Spleen (tissue), 11 donors: ENCODE measurements at regions not wholly inside any gene's neighbourhood (a gene's known extent, or its start where the extent isn't known, plus 50 kb on each side); places are given as distances from the start of the nearest gene placed in this dataset.

Source experiments
- DNase-seq: peaks from one replicate; pipeline ENCODE4 v3.0.0-alpha.2; 2020
- H3K27ac ChIP-seq, 8 donors: fragments of 200-600 bp; sonication (generic) in 7 of 8; 1 replicate in 4 of 8; 2 replicates in 4 of 8; pipeline versions ENCODE4 v1.5.0 to v1.8.0; 2016 to 2021; ENCODE audit warnings: inconsistent platforms in 4 of 8, mild to moderate bottlenecking in 4 of 8, moderate library complexity in 1 of 8
- H3K27me3 ChIP-seq, 7 donors: fragments of 200-600 bp; sonication (generic) in 6 of 7; replicated peaks in 1 of 7; 1 replicate in 4 of 7; 2 replicates in 3 of 7; pipeline versions ENCODE4 v1.5.0 to v1.8.0; 2016 to 2021; ENCODE audit warnings: inconsistent platforms in 3 of 7, mild to moderate bottlenecking in 1 of 7
- H3K36me3 ChIP-seq, 6 donors: fragments of 200-600 bp; sonication (generic) in 5 of 6; 1 replicate in 4 of 6; 2 replicates in 2 of 6; pipeline versions ENCODE4 v1.5.0 to v1.8.0; 2016 to 2021; ENCODE audit warnings: inconsistent platforms in 2 of 6
- H3K4me1 ChIP-seq, 6 donors: fragments of 200-600 bp; sonication (generic) in 5 of 6; 1 replicate in 3 of 6; 2 replicates in 3 of 6; pipeline versions ENCODE4 v1.5.0 to v1.8.0; 2016 to 2021; ENCODE audit warnings: inconsistent platforms in 3 of 6
- H3K4me3 ChIP-seq, 8 donors: fragments of 200-600 bp; sonication (generic) in 7 of 8; 1 replicate in 4 of 8; 2 replicates in 4 of 8; pipeline versions ENCODE4 v1.5.0 to v1.8.0; 2016 to 2021; ENCODE audit warnings: inconsistent platforms in 4 of 8, mild to moderate bottlenecking in 4 of 8, moderate library complexity in 2 of 8
- H3K9me3 ChIP-seq, 8 donors: fragments of 200-600 bp; sonication (generic) in 7 of 8; 1 replicate in 4 of 8; 2 replicates in 4 of 8; pipeline versions ENCODE4 v1.5.0 to v1.8.0; 2016 to 2021; ENCODE audit warnings: inconsistent platforms in 4 of 8
- POLR2A ChIP-seq, 3 donors: fragments of 450-650 bp; IDR thresholded peaks; one replicate each; pipeline ENCODE4 v1.5.1; 2017; ENCODE audit warnings: antibody characterized with exemption in 3 of 3, mild to moderate bottlenecking in 1 of 3
- POLR2AphosphoS5 ChIP-seq, 3 donors: sonication (generic); formaldehyde crosslinking; IDR thresholded peaks; one replicate each; pipeline ENCODE4 v1.5.1; 2017; ENCODE audit warnings: antibody characterized with exemption in 3 of 3
- WGBS, 5 donors: extraction: QIAGEN DNeasy Blood & Tissue Kit in 3 of 5; methylation state at CpG; one replicate each; pipeline versions ENCODE4 v1.1.5 to v1.1.7; 2013 to 2018; 5-methylcytosine and 5-hydroxymethylcytosine counted together
- intact Hi-C: fragments of 100-400 bp; cut with DNase I; formaldehyde crosslinking; loops from one replicate; pipeline ENCODE4 v1.15.0; 2023; ENCODE audit warnings: low total_unique reads
- TF ChIP-seq, protein P1 (sequence below), 11 experiments: fragments of 200-600 bp in 7 of 11; fragments of 450-650 bp in 4 of 11; sonication (generic) in 4 of 11; IDR thresholded peaks in 8 of 11; conservative IDR thresholded peaks in 3 of 11; 1 replicate in 7 of 11; 2 replicates in 4 of 11; pipeline versions ENCODE4 v1.4.0 to v1.8.0; 2016 to 2021; ENCODE audit warnings: antibody characterized with exemption in 11 of 11, inconsistent platforms in 4 of 11, mild to moderate bottlenecking in 1 of 11
- donor health status: healthy with polysubstance abuse.
- donor health status: DM: no; HTN: no; CAD: no; lungs with moderate emphysema.
- donor health status: DM: no; HTN: no; CAD: no.
- donor health status: Bipolar disorder and iron deficiency.
- donor health status: healthy.
- donor health status: DM: no; HTN: no; CAD: no.
- donor health status: DM: yes; HTN: yes; CAD: no.

DNA sequence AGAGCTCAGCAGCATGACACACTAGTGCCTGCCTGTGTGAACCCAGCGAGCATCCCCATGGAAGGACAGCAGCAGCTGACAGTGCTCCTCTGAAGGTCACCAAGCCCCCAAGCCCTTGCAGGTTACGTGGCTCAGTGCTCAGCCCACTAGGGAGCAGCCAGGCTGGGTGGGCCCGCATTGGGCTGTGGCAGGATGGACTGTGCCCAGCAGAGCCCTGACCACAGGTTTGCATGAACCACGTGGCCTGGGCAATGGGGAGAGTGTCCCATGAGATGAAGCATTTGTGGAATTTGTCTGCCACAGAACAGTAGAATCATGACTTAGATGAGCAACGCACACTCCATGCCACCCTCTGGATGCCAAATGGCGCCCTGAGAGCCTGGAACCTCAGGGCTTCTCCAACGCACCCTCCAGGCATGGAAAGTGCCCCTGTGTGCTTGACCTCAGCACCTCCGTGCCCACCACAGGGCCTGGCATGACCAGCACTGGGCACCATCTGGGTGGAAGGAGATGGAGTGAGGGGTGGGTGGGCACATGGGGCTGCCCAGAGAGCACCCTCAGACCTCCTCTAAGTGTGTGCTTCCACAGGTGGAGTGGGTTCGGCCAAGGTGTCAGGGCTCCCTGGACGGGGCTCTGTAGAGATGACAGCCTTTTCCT, 216.1 kb upstream of the RAB6C start:
- TF ChIP-seq, protein P1, sequence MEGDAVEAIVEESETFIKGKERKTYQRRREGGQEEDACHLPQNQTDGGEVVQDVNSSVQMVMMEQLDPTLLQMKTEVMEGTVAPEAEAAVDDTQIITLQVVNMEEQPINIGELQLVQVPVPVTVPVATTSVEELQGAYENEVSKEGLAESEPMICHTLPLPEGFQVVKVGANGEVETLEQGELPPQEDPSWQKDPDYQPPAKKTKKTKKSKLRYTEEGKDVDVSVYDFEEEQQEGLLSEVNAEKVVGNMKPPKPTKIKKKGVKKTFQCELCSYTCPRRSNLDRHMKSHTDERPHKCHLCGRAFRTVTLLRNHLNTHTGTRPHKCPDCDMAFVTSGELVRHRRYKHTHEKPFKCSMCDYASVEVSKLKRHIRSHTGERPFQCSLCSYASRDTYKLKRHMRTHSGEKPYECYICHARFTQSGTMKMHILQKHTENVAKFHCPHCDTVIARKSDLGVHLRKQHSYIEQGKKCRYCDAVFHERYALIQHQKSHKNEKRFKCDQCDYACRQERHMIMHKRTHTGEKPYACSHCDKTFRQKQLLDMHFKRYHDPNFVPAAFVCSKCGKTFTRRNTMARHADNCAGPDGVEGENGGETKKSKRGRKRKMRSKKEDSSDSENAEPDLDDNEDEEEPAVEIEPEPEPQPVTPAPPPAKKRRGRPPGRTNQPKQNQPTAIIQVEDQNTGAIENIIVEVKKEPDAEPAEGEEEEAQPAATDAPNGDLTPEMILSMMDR (IDR thresholded peaks at IDR 0.05 in 8 of 11, conservative IDR thresholded peaks at IDR 0.05 in 3 of 11): no peak
- TF ChIP-seq POLR2AphosphoS5 (IDR thresholded peaks at IDR 0.05) (no peak), POLR2A (IDR thresholded peaks at IDR 0.05) (no peak)
- WGBS, 5 donors: 70 to 93% (median 82%) methylated on average over 6 to 10 of the region's 10 CpGs

DNA sequence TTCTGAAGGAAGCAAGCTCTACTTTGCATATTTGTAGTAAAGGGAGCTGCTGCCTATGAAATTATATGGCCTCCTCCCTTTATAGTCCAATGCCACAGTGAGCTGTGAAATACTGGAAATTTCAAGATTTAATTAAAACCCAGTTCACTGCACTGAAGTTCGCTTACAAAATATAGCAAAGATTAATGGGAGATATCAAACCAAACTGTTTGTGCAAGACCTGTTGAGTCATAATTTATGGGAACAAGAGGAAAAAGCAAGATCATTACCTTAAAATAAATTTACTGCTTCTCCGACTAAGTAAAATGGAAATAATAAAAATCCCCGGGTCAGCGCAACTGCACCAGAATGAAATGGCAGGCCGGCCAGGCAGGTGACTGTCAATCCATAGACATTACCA, 215.5 kb upstream of the RAB6C start:
- Histone ChIP-seq H3K27ac (no peak overlapping the region), H3K36me3 (no peaks in the 10 kb centered on the region), H3K4me3 (no peak overlapping the region), H3K9me3 (no peaks in the 10 kb centered on the region), H3K27me3 (peaks cover 0 to 25% (median 0%) of the 10 kb centered on the region in 7 donors), H3K4me1 (peaks cover 0 to 2% (median 0%) of the 10 kb centered on the region in 6 donors)
- TF ChIP-seq POLR2A (IDR thresholded peaks at IDR 0.05) (no peak), POLR2AphosphoS5 (IDR thresholded peaks at IDR 0.05) (no peak)
- TF ChIP-seq, protein P1 (IDR thresholded peaks at IDR 0.05 in 8 of 11, conservative IDR thresholded peaks at IDR 0.05 in 3 of 11): no peak
- 45 to 63% (median 59%) methylated on average over 5 of the region's 5 CpGs for WGBS, 5 donors
- intact Hi-C loops: no loop called here
- no peak for DNase-seq

More for the DNA sequence above, 216.1 kb upstream of the RAB6C start:
- intact Hi-C loops: no loop called here
- peaks cover 0 to 8% (median 0%) of the 10 kb centered on the region in 6 donors for H3K4me1 ChIP-seq
- no peaks in the 10 kb centered on the region for H3K9me3 ChIP-seq
- H3K4me3 ChIP-seq: no peak overlapping the region
- no peaks in the 10 kb centered on the region for H3K36me3 ChIP-seq
- peaks cover 0 to 29% (median 0%) of the 10 kb centered on the region in 7 donors for H3K27me3 ChIP-seq
- no peak for DNase-seq
- H3K27ac ChIP-seq: no peak overlapping the region

DNA sequence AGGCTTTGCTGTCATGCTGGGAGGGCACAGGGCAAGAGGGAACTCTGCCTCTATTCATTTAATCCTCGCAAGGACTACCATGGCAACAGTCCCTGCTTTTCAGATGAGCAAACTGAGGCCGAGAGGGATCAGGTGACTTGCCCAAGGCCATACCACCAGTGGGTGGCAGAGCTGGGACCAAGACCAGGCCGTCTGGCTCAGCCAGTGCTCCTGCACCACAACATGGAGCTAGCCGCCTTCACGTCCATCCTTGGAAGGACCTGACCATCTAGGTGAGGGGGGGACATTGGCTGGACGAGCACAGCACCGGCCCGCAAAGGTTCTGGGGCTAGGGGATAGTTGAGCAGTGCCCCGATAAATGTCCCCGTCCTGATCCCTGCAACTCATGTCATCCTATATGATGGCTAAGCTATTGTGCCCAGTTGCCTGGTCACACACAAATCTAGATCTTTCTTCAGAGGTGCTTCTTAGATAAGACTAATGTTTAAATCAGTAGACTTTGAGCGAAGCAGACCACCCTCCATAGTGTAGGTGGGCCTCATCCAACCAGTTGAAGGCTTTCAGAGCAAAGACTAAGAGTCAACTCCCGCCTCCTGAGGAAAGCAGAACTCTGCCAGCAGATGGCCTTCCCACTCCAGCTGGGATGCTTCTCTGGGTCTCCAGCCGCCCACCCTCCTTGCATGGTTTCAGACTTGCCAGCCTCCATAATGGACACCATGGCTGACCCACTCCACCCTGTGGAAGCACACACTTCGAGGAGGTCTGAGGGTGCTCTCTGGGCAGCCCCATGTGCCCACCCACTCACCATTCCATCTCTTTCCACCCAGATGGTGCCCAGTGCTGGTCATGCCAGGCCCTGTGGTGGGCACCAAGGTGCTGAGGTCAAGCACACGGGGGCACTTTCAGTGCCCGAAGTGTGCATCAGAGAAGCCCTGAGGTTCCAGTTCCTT, 214.8 kb upstream of the RAB6C start:
- no peak for DNase-seq
- no peaks in the 10 kb centered on the region for H3K36me3 ChIP-seq
- H3K4me3 ChIP-seq: no peak overlapping the region
- H3K27ac ChIP-seq: no peak overlapping the region
- TF ChIP-seq, protein P1 (IDR thresholded peaks at IDR 0.05 in 8 of 11, conservative IDR thresholded peaks at IDR 0.05 in 3 of 11): no peak
- TF ChIP-seq POLR2A (IDR thresholded peaks at IDR 0.05) (no peak), POLR2AphosphoS5 (IDR thresholded peaks at IDR 0.05) (no peak)
- intact Hi-C loops: no loop called here
- no peaks in the 10 kb centered on the region for H3K4me1 ChIP-seq
- WGBS, 5 donors: 76 to 91% (median 87%) methylated on average over 10 to 16 of the region's 16 CpGs
- peaks cover 0 to 25% (median 0%) of the 10 kb centered on the region in 7 donors for H3K27me3 ChIP-seq
- no peaks in the 10 kb centered on the region for H3K9me3 ChIP-seq

DNA sequence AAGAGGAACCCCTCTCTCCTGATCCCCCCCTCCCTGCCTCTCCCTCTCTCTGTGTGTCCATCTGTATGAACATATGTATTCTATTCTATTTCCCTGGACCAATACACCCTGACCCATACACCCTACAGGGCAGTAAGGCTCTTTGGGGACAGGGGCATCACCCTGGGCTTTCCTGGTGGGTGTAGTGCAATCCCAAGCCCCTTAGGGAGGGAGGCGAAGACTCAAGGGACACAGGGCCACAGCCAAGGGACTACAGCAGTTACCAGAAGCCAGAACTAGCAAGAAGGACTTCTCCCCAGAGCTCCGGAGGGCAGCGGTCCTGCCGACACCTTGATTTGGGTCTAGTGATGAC, 214.2 kb upstream of the RAB6C start:
- H3K4me3 ChIP-seq: no peak overlapping the region
- H3K27ac ChIP-seq: no peak overlapping the region
- H3K4me1 ChIP-seq: no peaks in the 10 kb centered on the region
- intact Hi-C loops: no loop called here
- no peak for DNase-seq
- 75 to 87% (median 80%) methylated on average over 4 of the region's 4 CpGs for WGBS, 5 donors
- H3K36me3 ChIP-seq: no peaks in the 10 kb centered on the region
- H3K9me3 ChIP-seq: no peaks in the 10 kb centered on the region
- TF ChIP-seq POLR2A (IDR thresholded peaks at IDR 0.05) (no peak), POLR2AphosphoS5 (IDR thresholded peaks at IDR 0.05) (no peak)
- TF ChIP-seq, protein P1 (IDR thresholded peaks at IDR 0.05 in 8 of 11, conservative IDR thresholded peaks at IDR 0.05 in 3 of 11): no peak
- H3K27me3 ChIP-seq: peaks cover 0 to 25% (median 0%) of the 10 kb centered on the region in 7 donors
